ENCODE measurements at regions not wholly inside any gene's neighbourhood (a gene's known extent, or its start where the extent isn't known, plus 50 kb on each side); places are given as distances from the start of the nearest gene placed in this dataset.
"Not testable (repeated sequence)": the region's sequence is repeated elsewhere in the genome, so short reads cannot be mapped to it uniquely, and the experiment has no call there.

- H2AFZ ChIP-seq (ENCODE audit: low read length): no peak overlapping the region
- H3K36me3 ChIP-seq (ENCODE audit: insufficient read depth, low read length): no peaks in the 10 kb centered on the region
- no peak overlapping the region for H3K27ac ChIP-seq (ENCODE audit: low read depth, low read length, poor library complexity, severe bottlenecking)
- no peak overlapping the region for H3K4me2 ChIP-seq (ENCODE audit: low read length)
- CTCF ChIA-PET (ENCODE audit: unreplicated experiment): no interaction called here
- BruUV-seq (replicated peaks): no TSS peak
- H3K4me3 ChIP-seq (ENCODE audit: low read depth, low read length, poor library complexity, severe bottlenecking): no peak overlapping the region
- H4K20me1 ChIP-seq (ENCODE audit: insufficient read depth, low read length): no peaks in the 10 kb centered on the region
- no peaks in the 10 kb centered on the region for H3K4me1 ChIP-seq (ENCODE audit: insufficient read depth, low read length, poor library complexity, severe bottlenecking)
- POLR2A ChIA-PET: no interaction called here
- DNase-seq (ENCODE audit: low spot score): no peak
- no peak for TF ChIP-seq EZH2phosphoT487 (IDR thresholded peaks at IDR 0.05; ENCODE audit: borderline replicate concordance, low read depth, low read length)
- TF ChIP-seq CTCF (conservative IDR thresholded peaks at IDR 0.05; ENCODE audit: low read length): no peak
- no peaks in the 10 kb centered on the region for H3K79me2 ChIP-seq (ENCODE audit: insufficient read depth, low read depth, low read length)
- H3K9me2 ChIP-seq (ENCODE audit: insufficient read depth, low read length): no peaks in the 10 kb centered on the region
- no peaks in the 10 kb centered on the region for H3K9me3 ChIP-seq (ENCODE audit: low read length)
- intact Hi-C loops (cut with micrococcal nuclease; ENCODE audit: unreplicated experiment): no loop called here
These were observed 539.0 kb downstream of the PCDH7 start for GRCh38 chr4:31259119-31259518.

DNA sequence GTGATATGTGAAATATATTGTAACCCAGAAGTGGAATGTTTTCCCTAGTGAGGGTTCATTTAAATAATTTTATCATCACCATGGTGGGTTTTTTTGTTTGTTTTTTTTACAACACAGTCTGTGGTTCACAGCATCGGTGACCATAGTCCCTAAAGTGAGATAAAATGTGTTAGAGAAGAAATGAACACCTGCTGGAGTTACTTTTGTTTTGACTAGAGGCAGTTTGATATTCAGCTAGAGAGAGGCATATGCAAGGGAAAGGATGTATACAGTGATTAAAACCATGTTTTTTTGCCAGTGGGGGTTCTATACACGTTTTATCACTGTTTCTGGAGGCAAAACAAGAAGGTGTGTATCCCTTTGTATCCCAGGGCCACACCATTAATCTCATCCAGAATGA lies 541.5 kb downstream of the PCDH7 start:
- no peaks in the 10 kb centered on the region for H3K36me3 ChIP-seq (ENCODE audit: insufficient read depth, low read length)
- DNase-seq (ENCODE audit: low spot score): no peak
- no peaks in the 10 kb centered on the region for H4K20me1 ChIP-seq (ENCODE audit: insufficient read depth, low read length)
- no TSS peak for BruUV-seq (replicated peaks)
- H3K79me2 ChIP-seq (ENCODE audit: insufficient read depth, low read depth, low read length): no peaks in the 10 kb centered on the region
- no peaks in the 10 kb centered on the region for H3K4me1 ChIP-seq (ENCODE audit: insufficient read depth, low read length, poor library complexity, severe bottlenecking)
- H3K27ac ChIP-seq (ENCODE audit: low read depth, low read length, poor library complexity, severe bottlenecking): no peak overlapping the region
- H3K4me3 ChIP-seq (ENCODE audit: low read depth, low read length, poor library complexity, severe bottlenecking): no peak overlapping the region
- H2AFZ ChIP-seq (ENCODE audit: low read length): no peak overlapping the region
- POLR2A ChIA-PET: no interaction called here
- no peak for TF ChIP-seq CTCF (conservative IDR thresholded peaks at IDR 0.05; ENCODE audit: low read length)
- TF ChIP-seq EZH2phosphoT487 (IDR thresholded peaks at IDR 0.05; ENCODE audit: borderline replicate concordance, low read depth, low read length): no peak
- intact Hi-C loops (cut with micrococcal nuclease; ENCODE audit: unreplicated experiment): no loop called here
- CTCF ChIA-PET (ENCODE audit: unreplicated experiment): no interaction called here
- H3K9me3 ChIP-seq (ENCODE audit: low read length): no peaks in the 10 kb centered on the region
- 0 out of 2 replicates have a peak, but pooled peaks cover 4% of the 10 kb centered on the region for H3K9me2 ChIP-seq (ENCODE audit: insufficient read depth, low read length)
- no peak overlapping the region for H3K4me2 ChIP-seq (ENCODE audit: low read length)

DNA sequence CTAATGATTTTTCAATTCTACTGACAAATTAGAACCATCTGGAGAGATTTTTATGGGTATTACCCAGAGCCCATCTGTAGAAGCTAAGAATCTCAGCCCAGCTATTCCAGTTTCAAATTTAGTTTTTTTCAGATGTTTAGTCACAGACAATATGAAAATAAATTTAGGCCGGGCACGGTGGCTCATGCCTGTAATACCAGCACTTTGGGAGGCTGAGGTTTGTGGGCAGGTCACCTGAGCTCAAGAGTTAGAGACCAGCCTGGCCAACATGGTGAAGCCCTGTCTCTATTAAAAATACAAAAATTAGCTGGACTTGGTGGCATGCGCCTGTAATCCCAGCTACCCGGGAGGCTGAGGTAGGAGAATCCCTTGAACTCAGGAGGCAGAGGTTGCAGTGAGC lies 545.9 kb downstream of the PCDH7 start:
- BruUV-seq (replicated peaks); H3K27ac ChIP-seq (ENCODE audit: low read depth, low read length, poor library complexity, severe bottlenecking); H3K79me2 ChIP-seq (ENCODE audit: insufficient read depth, low read depth, low read length); intact Hi-C loops (cut with micrococcal nuclease; ENCODE audit: unreplicated experiment); H2AFZ ChIP-seq (ENCODE audit: low read length); H4K20me1 ChIP-seq (ENCODE audit: insufficient read depth, low read length); H3K9me3 ChIP-seq (ENCODE audit: low read length); DNase-seq (ENCODE audit: low spot score); CTCF ChIA-PET (ENCODE audit: unreplicated experiment); H3K4me1 ChIP-seq (ENCODE audit: insufficient read depth, low read length, poor library complexity, severe bottlenecking); H3K4me3 ChIP-seq (ENCODE audit: low read depth, low read length, poor library complexity, severe bottlenecking); H3K4me2 ChIP-seq (ENCODE audit: low read length); H3K9me2 ChIP-seq (ENCODE audit: insufficient read depth, low read length); H3K36me3 ChIP-seq (ENCODE audit: insufficient read depth, low read length): not testable (repeated sequence)
- POLR2A ChIA-PET: interaction anchor here (0.6 to 1.1 kb wide), 2 partner anchors 21 to 811 kb away, joined by 3 read pairs; no protein-coding TSS in a partner anchor
